DOHH2 (cell line): ENCODE measurements at regions not wholly inside any gene's neighbourhood (a gene's known extent, or its start where the extent isn't known, plus 50 kb on each side); places are given as distances from the start of the nearest gene placed in this dataset.
A peak's percentile ranks its signal among the peaks of the same experiment; 100 is the strongest.

Experiments
- H3F3A ChIP-seq: fragments of 200-600 bp; sonication (generic), shearing (Covaris generic); 2 replicates; pipeline ENCODE4 v1.6.0; 2016; ENCODE audit warnings: antibody characterized with exemption, mild to moderate bottlenecking; ENCODE audit not compliant: control insufficient read depth, insufficient read depth
- H3K27ac ChIP-seq: fragments of 200-600 bp; sonication (generic); 2 replicates; pipeline ENCODE4 v1.5.1; 2014; ENCODE audit warnings: low read depth, mild to moderate bottlenecking, low read length, moderate library complexity
- H3K27me3 ChIP-seq: fragments of 200-600 bp; sonication (generic); 2 replicates; pipeline ENCODE4 v1.6.1; 2014; ENCODE audit warnings: mild to moderate bottlenecking, low read length, mixed read lengths; ENCODE audit not compliant: control insufficient read depth
- H3K36me3 ChIP-seq: fragments of 200-600 bp; sonication (generic); 2 replicates; pipeline ENCODE4 v1.6.1; 2014; ENCODE audit warnings: mild to moderate bottlenecking, low read length, moderate library complexity, mixed read lengths; ENCODE audit not compliant: control insufficient read depth
- H3K4me1 ChIP-seq: fragments of 200-600 bp; sonication (generic); 2 replicates; pipeline ENCODE4 v1.6.1; 2014; ENCODE audit warnings: mild to moderate bottlenecking, low read length, mixed read lengths; ENCODE audit not compliant: control insufficient read depth
- H3K4me2 ChIP-seq: fragments of 200-600 bp; sonication (generic); 2 replicates; pipeline ENCODE4 v1.6.0; 2014; ENCODE audit warnings: mild to moderate bottlenecking, low read length, moderate library complexity
- H3K4me3 ChIP-seq: fragments of 200-600 bp; sonication (generic); 2 replicates; pipeline ENCODE4 v1.5.1; 2014; ENCODE audit warnings: mild to moderate bottlenecking, low read length, mixed read lengths
- H3K79me2 ChIP-seq: fragments of 200-600 bp; sonication (generic); 2 replicates; pipeline ENCODE4 v1.6.1; 2014; ENCODE audit warnings: mild to moderate bottlenecking, low read length, mixed read lengths; ENCODE audit not compliant: control insufficient read depth
- H3K9me2 ChIP-seq: fragments of 200-600 bp; sonication (generic); replicated peaks from 2 replicates; pipeline ENCODE4 v1.6.1; 2014; ENCODE audit warnings: mild to moderate bottlenecking, low read length, mixed read lengths; ENCODE audit not compliant: control insufficient read depth
- H3K9me3 ChIP-seq: fragments of 200-600 bp; sonication (generic); 2 replicates; pipeline ENCODE4 v1.6.1; 2014; ENCODE audit warnings: antibody characterized with exemption, low read length, mixed read lengths; ENCODE audit not compliant: control insufficient read depth, insufficient read depth
- H4K20me1 ChIP-seq: fragments of 200-600 bp; sonication (generic); 2 replicates; pipeline ENCODE4 v1.6.0; 2014; ENCODE audit warnings: low read depth, mild to moderate bottlenecking, antibody characterized with exemption, low read length, moderate library complexity; ENCODE audit not compliant: control insufficient read depth, insufficient read depth
- CTCF ChIP-seq: fragments of 200-600 bp; sonication (generic); IDR thresholded peaks from one replicate; pipeline ENCODE4 v1.5.1; 2014; ENCODE audit warnings: antibody characterized with exemption, mild to moderate bottlenecking, low read depth, low read length; ENCODE audit not compliant: poor library complexity, severe bottlenecking
- EZH2phosphoT487 ChIP-seq: fragments of 200-600 bp; sonication (generic); IDR thresholded peaks from 2 replicates; pipeline ENCODE4 v1.6.1; 2017; ENCODE audit warnings: borderline replicate concordance, mild to moderate bottlenecking, antibody characterized with exemption, low read length, moderate library complexity, mixed read lengths

GRCh38 chr3:102177075-102177755, 257.6 kb upstream of the ZPLD1 start:
- Histone ChIP-seq H3K36me3 (no peaks in the 10 kb centered on the region), H3K4me1 (peaks cover 22% of the 10 kb centered on the region), H3K4me2 (no peak overlapping the region), H4K20me1 (no peaks in the 10 kb centered on the region), H3K4me3 (no peak overlapping the region), H3K9me3 (no peaks in the 10 kb centered on the region), H3K9me2 (no peaks in the 10 kb centered on the region), H3K27ac (no peak overlapping the region), H3K27me3 (no peaks in the 10 kb centered on the region), H3K79me2 (no peaks in the 10 kb centered on the region), H3F3A (no peaks in the 10 kb centered on the region)
- TF ChIP-seq EZH2phosphoT487: no peak
- TF ChIP-seq CTCF: no peak

- Histone ChIP-seq H3K4me3 (peak overlapping the region; percentile 27; the same call in 1 of the 2 replicates), H3K9me3 (no peaks in the 10 kb centered on the region), H3F3A (no peaks in the 10 kb centered on the region), H3K36me3 (no peaks in the 10 kb centered on the region), H4K20me1 (no peaks in the 10 kb centered on the region), H3K9me2 (no peaks in the 10 kb centered on the region), H3K4me2 (peak overlapping the region; percentile 57), H3K79me2 (no peaks in the 10 kb centered on the region), H3K27ac (no peak overlapping the region), H3K27me3 (no peaks in the 10 kb centered on the region), H3K4me1 (peaks cover 22% of the 10 kb centered on the region)
- no peak for TF ChIP-seq EZH2phosphoT487
- no peak for TF ChIP-seq CTCF
Measured at GRCh38 chr3:102178817-102179216, 256.0 kb upstream of the ZPLD1 start.

GRCh38 chr3:102179326-102180177, 255.3 kb upstream of the ZPLD1 start:
- no peak for TF ChIP-seq EZH2phosphoT487
- no peak for TF ChIP-seq CTCF
- Histone ChIP-seq H3K4me3 (peak overlapping the region; percentile 27), H4K20me1 (no peaks in the 10 kb centered on the region), H3K4me2 (peak overlapping the region; percentile 57), H3K27me3 (no peaks in the 10 kb centered on the region), H3K4me1 (peaks cover 22% of the 10 kb centered on the region), H3K36me3 (no peaks in the 10 kb centered on the region), H3K9me3 (no peaks in the 10 kb centered on the region), H3K79me2 (no peaks in the 10 kb centered on the region), H3F3A (no peaks in the 10 kb centered on the region), H3K27ac (no peak overlapping the region), H3K9me2 (no peaks in the 10 kb centered on the region)
